ENCODE measurements at regions not wholly inside any gene's neighbourhood (a gene's known extent, or its start where the extent isn't known, plus 50 kb on each side); places are given as distances from the start of the nearest gene placed in this dataset.

GRCh38 chr16:72236866-72237265 is 64.9 kb upstream of the PMFBP1 start:
- no peak for TF ChIP-seq CTCF (IDR thresholded peaks at IDR 0.05 in 4 of 5, conservative IDR thresholded peaks at IDR 0.05 in 1 of 5)
- TF ChIP-seq POLR2A (IDR thresholded peaks at IDR 0.05), result no peak
